ENCODE measurements at regions not wholly inside any gene's neighbourhood (a gene's known extent, or its start where the extent isn't known, plus 50 kb on each side); places are given as distances from the start of the nearest gene placed in this dataset.

DNA sequence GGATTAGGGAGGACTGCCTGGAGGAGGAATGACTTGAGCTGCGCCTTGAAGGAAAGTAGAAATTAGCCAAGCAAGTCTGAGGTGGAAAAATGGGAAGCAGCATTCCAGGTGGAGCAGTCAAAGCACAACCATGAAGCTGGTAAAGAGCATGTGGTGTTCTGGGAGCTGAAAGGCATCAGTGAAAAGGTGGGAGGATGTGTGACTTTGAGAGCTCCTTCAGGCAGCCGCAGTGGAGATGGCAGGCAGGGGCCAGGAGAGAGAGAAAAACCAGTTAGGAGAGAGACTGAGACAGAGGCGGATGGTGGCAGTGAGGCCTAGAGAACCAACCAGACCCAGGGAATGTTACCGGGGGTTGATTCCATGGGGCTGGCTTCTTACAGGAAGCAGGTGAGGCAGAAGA is 393.4 kb downstream of the MIAT start:
- Mint-ChIP-seq H3K4me1 (no peaks in the 10 kb centered on the region), H3K27me3 (no peaks in the 10 kb centered on the region), H3K36me3 (ENCODE audit: low read depth) (no peaks in the 10 kb centered on the region), H3K4me3 (no peak overlapping the region), H3K27ac (no peak overlapping the region), H3K9me3 (peaks cover 3% of the 10 kb centered on the region)
- no peak for DNase-seq
- intact Hi-C loops (cut with micrococcal nuclease): no loop called here

DNA sequence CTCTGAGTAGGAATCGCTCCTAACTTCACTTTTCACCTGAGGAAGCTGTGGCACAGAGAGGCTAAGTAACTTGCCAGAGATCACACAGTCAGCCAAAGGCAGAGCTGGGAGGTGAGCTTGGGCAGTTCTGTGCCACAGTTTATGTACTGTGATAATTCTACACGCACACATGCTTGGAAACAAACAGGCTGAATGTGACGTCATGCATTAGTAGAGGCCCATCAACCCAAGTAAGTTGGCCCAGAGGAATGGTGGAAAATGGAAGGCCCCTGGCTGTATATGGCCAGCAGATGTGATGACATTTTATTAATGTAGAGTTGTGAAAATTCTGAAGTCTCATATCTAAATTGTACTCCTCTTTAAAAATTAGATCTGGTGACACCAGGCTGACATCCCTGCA is 394.0 kb downstream of the MIAT start:
- H3K27me3 Mint-ChIP-seq: no peaks in the 10 kb centered on the region
- intact Hi-C loops (cut with micrococcal nuclease): no loop called here
- DNase-seq: no peak
- H3K9me3 Mint-ChIP-seq: peaks cover 3% of the 10 kb centered on the region
- no peak overlapping the region for H3K27ac Mint-ChIP-seq
- H3K4me1 Mint-ChIP-seq: no peaks in the 10 kb centered on the region
- no peaks in the 10 kb centered on the region for H3K36me3 Mint-ChIP-seq (ENCODE audit: low read depth)
- no peak overlapping the region for H3K4me3 Mint-ChIP-seq

GRCh38 chr22:27057717-27058116 is 400.3 kb downstream of the MIAT start:
- intact Hi-C loops (cut with micrococcal nuclease): no loop called here
- Mint-ChIP-seq H3K36me3 (ENCODE audit: low read depth) (no peaks in the 10 kb centered on the region), H3K27me3 (no peaks in the 10 kb centered on the region), H3K9me3 (no peaks in the 10 kb centered on the region), H3K27ac (no peak overlapping the region), H3K4me3 (no peak overlapping the region), H3K4me1 (no peaks in the 10 kb centered on the region)
- no peak for DNase-seq

GRCh38 chr22:27060190-27060589 is 402.8 kb downstream of the MIAT start:
- Mint-ChIP-seq H3K9me3 (no peaks in the 10 kb centered on the region), H3K36me3 (ENCODE audit: low read depth) (no peaks in the 10 kb centered on the region), H3K27me3 (no peaks in the 10 kb centered on the region), H3K4me1 (no peaks in the 10 kb centered on the region), H3K4me3 (no peak overlapping the region), H3K27ac (no peak overlapping the region)
- no peak for DNase-seq
- intact Hi-C loops (cut with micrococcal nuclease): no loop called here

DNA sequence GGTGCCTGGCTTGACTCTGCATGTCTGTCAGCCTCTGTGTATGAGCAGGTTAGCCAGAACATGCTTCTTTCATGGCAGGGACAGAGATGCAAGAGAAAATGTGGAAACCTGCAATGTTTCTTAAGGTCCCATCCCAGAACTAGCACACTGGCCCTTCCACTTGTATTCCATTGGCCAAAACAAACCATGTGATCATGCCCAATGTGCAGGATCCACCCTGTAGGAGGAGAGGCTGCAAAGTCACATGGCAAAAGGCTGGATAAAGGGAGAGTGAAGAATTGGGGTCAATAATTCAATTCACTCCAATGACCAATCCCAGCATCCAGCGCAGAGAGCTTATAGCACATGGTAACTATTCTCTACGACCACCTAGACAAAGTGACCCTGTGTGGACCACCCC is 405.5 kb downstream of the MIAT start:
- no peak overlapping the region for H3K4me3 Mint-ChIP-seq
- H3K27ac Mint-ChIP-seq: no peak overlapping the region
- no peak for DNase-seq
- H3K27me3 Mint-ChIP-seq: no peaks in the 10 kb centered on the region
- no peaks in the 10 kb centered on the region for H3K36me3 Mint-ChIP-seq (ENCODE audit: low read depth)
- intact Hi-C loops (cut with micrococcal nuclease): no loop called here
- H3K4me1 Mint-ChIP-seq: no peaks in the 10 kb centered on the region
- no peaks in the 10 kb centered on the region for H3K9me3 Mint-ChIP-seq

GRCh38 chr22:27063406-27063805 is 406.0 kb downstream of the MIAT start:
- Mint-ChIP-seq H3K4me1 (no peaks in the 10 kb centered on the region), H3K27ac (no peak overlapping the region)

DNA sequence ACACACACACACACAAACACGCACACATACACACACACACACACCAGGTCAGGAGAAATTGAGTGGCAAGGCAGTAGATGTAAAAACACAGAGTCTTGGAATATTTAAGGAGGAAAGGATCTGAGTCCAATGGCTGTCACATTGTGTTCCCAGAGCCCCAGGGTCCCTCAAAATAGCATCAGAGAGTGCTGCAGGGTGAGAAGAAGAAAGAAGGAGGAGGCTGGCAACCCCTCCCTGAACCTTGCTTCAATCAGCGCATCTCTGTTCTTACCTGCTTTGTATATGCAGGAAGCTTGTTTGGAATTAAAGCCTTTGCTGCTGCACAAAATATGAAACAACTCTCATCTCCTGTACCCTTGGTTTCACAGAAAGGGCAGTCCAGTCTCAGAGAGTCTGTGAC is 406.5 kb downstream of the MIAT start:
- H3K4me1 Mint-ChIP-seq: no peaks in the 10 kb centered on the region
- no peaks in the 10 kb centered on the region for H3K36me3 Mint-ChIP-seq (ENCODE audit: low read depth)
- H3K4me3 Mint-ChIP-seq: no peak overlapping the region
- no peak overlapping the region for H3K27ac Mint-ChIP-seq
- no peak for DNase-seq
- intact Hi-C loops (cut with micrococcal nuclease): no loop called here
- no peaks in the 10 kb centered on the region for H3K27me3 Mint-ChIP-seq
- H3K9me3 Mint-ChIP-seq: no peaks in the 10 kb centered on the region

More at GRCh38 chr22:27063406-27063805, 406.0 kb downstream of the MIAT start:
- no peaks in the 10 kb centered on the region for H3K9me3 Mint-ChIP-seq
- no peaks in the 10 kb centered on the region for H3K36me3 Mint-ChIP-seq (ENCODE audit: low read depth)
- H3K27me3 Mint-ChIP-seq: no peaks in the 10 kb centered on the region
- DNase-seq: no peak
- no peak overlapping the region for H3K4me3 Mint-ChIP-seq
- intact Hi-C loops (cut with micrococcal nuclease): no loop called here

DNA sequence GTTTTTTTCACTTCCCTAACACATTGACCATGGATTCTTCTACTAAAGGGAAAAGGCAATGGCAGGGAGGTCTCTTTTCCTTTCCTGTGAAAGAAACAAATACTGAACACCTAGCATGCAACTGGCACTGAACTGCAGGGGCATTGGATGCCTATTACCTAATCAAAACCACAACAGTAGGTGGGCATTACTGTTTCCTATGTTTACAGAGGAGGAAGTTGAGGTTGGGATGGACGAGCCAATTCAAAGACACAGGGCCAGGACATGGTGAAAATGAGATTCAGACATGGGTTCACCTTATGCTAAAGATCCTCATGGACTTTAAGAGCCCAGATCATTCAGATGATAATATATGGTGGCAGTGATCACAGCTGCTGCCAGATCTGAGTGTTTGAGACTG is 407.0 kb downstream of the MIAT start:
- Mint-ChIP-seq H3K9me3 (no peaks in the 10 kb centered on the region), H3K4me1 (no peaks in the 10 kb centered on the region), H3K4me3 (no peak overlapping the region), H3K36me3 (ENCODE audit: low read depth) (no peaks in the 10 kb centered on the region), H3K27me3 (no peaks in the 10 kb centered on the region), H3K27ac (no peak overlapping the region)
- DNase-seq: no peak
- intact Hi-C loops (cut with micrococcal nuclease): no loop called here

- Mint-ChIP-seq H3K4me3 (no peak overlapping the region), H3K27me3 (no peaks in the 10 kb centered on the region), H3K4me1 (no peaks in the 10 kb centered on the region), H3K9me3 (no peaks in the 10 kb centered on the region), H3K36me3 (ENCODE audit: low read depth) (no peaks in the 10 kb centered on the region), H3K27ac (no peak overlapping the region)
- intact Hi-C loops (cut with micrococcal nuclease): no loop called here
- no peak for DNase-seq
Observed at GRCh38 chr22:27065279-27065678, 407.9 kb downstream of the MIAT start.

DNA sequence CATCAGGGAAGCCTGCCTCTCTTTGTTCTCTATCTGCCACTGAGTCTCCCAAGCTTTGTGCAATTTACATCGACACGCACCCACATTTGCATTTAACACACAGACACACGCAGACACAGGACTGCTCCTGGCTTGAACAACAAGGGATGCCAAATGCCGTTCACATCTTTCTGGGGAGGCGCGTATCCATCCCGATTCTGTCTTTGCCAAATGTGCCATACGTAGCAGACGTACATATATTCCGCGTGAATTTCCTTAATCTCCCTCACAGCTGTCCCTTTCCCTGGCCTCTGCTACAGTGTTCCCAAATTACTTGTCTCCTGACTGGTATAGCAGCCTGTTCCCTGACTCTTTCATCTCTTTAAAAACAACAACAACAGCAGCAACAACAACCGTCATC is 409.5 kb downstream of the MIAT start:
- no peaks in the 10 kb centered on the region for H3K36me3 Mint-ChIP-seq (ENCODE audit: low read depth)
- H3K27me3 Mint-ChIP-seq: no peaks in the 10 kb centered on the region
- H3K27ac Mint-ChIP-seq: no peak overlapping the region
- DNase-seq: no peak
- intact Hi-C loops (cut with micrococcal nuclease): no loop called here
- H3K4me3 Mint-ChIP-seq: no peak overlapping the region
- H3K4me1 Mint-ChIP-seq: no peaks in the 10 kb centered on the region
- no peaks in the 10 kb centered on the region for H3K9me3 Mint-ChIP-seq

- no peak overlapping the region for H3K27ac Mint-ChIP-seq
- no peak overlapping the region for H3K4me3 Mint-ChIP-seq
- no peaks in the 10 kb centered on the region for H3K9me3 Mint-ChIP-seq
- no peaks in the 10 kb centered on the region for H3K4me1 Mint-ChIP-seq
- no peak for DNase-seq
- no peaks in the 10 kb centered on the region for H3K36me3 Mint-ChIP-seq (ENCODE audit: low read depth)
- no peaks in the 10 kb centered on the region for H3K27me3 Mint-ChIP-seq
- intact Hi-C loops (cut with micrococcal nuclease): no loop called here
Observed at GRCh38 chr22:27068121-27068520, 410.7 kb downstream of the MIAT start.

DNA sequence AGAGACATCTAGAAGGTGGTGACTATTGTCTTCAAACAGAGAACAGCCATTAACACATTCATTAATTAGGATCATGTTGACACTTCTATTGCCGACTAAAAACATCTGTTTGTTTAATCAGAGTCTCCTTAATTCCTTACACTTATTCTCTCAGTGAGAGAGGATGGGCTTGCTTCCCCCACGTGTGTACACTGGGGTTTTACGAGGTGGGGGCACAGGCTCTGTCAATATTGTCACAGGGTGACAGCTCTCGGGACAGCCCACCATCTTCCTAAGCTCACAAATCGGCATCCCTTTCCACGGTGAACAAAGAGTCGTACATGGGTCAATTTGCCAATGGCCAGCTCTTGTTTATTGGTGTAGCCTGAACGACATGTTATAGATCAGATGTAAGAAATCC is 413.2 kb downstream of the MIAT start:
- Mint-ChIP-seq H3K36me3 (ENCODE audit: low read depth) (no peaks in the 10 kb centered on the region), H3K9me3 (no peaks in the 10 kb centered on the region), H3K4me1 (no peaks in the 10 kb centered on the region), H3K27ac (no peak overlapping the region), H3K27me3 (no peaks in the 10 kb centered on the region), H3K4me3 (no peak overlapping the region)
- intact Hi-C loops (cut with micrococcal nuclease): no loop called here
- no peak for DNase-seq

GRCh38 chr22:27073601-27074425 is 416.4 kb downstream of the MIAT start:
- H3K36me3 Mint-ChIP-seq (ENCODE audit: low read depth): no peaks in the 10 kb centered on the region
- no peak overlapping the region for H3K27ac Mint-ChIP-seq
- H3K9me3 Mint-ChIP-seq: no peaks in the 10 kb centered on the region
- no peak for DNase-seq
- no peaks in the 10 kb centered on the region for H3K27me3 Mint-ChIP-seq
- H3K4me3 Mint-ChIP-seq: no peak overlapping the region
- no peaks in the 10 kb centered on the region for H3K4me1 Mint-ChIP-seq
- intact Hi-C loops (cut with micrococcal nuclease): no loop called here

DNA sequence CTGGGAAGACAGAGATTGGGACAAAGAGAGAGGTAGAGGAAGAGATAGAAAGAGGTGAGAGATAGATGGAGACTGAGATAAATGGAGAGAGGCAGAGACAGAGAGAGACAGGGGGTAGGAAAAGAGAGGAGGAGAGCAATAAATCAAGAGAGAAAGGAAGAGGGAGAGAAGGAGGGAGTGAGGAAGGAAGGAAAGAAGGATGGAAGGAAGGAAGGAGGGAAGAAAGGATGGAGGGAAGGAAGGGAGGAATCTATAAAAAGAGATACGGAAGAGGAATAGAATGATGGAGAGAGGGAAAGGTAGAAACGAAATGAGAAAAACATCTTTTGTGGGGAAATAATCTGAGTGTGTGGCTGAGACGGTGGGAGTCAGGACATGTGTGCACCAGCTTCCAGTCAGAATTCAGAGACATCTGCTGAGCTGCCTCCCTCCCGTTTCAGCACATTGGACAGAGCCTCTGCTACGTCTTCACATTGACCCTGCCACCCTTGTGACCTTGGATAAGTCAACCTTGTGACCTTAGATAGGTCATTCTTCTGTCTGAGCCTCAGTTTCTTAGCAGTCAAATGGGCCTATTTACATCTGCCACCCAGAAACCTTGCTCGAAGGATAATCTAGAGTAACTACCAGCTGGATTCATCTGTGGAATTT is 417.8 kb downstream of the MIAT start:
- Mint-ChIP-seq H3K36me3 (ENCODE audit: low read depth) (no peaks in the 10 kb centered on the region), H3K27ac (no peak overlapping the region), H3K9me3 (no peaks in the 10 kb centered on the region), H3K4me1 (no peaks in the 10 kb centered on the region), H3K27me3 (no peaks in the 10 kb centered on the region), H3K4me3 (no peak overlapping the region)
- intact Hi-C loops (cut with micrococcal nuclease): no loop called here
- DNase-seq: no peak

DNA sequence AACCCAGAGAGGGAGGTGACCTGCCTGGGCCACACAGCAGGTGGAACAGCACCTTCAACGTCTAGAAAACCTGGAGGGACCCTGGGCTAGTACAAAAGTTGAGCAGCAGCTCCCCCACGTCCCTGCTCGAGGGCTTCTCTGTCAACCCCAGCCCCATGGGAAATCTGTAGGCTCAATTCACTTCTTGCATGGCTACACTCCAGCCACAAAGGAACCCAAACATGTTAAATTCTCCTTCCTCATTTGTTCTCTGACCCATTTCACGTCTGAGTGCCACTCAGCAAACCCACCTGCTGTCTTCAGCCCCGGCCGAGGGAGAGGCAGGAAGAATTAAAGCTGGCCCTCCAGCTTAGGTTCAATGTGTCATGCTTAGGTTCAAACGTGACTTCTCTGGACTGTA is 418.5 kb downstream of the MIAT start:
- H3K9me3 Mint-ChIP-seq: no peaks in the 10 kb centered on the region
- no peak for DNase-seq
- no peaks in the 10 kb centered on the region for H3K4me1 Mint-ChIP-seq
- no peak overlapping the region for H3K4me3 Mint-ChIP-seq
- no peaks in the 10 kb centered on the region for H3K36me3 Mint-ChIP-seq (ENCODE audit: low read depth)
- no peaks in the 10 kb centered on the region for H3K27me3 Mint-ChIP-seq
- intact Hi-C loops (cut with micrococcal nuclease): no loop called here
- H3K27ac Mint-ChIP-seq: no peak overlapping the region

All from activated CD4-positive, alpha-beta T cell treated with anti-CD3 and anti-CD28 coated beads, Interleukin-2, amount 10 ng/mL, durations not matched to agents 24 days and 14 days (primary cell).